UCSD-AML1 (cell line): ENCODE measurements at regions not wholly inside any gene's neighbourhood (a gene's known extent, or its start where the extent isn't known, plus 50 kb on each side); places are given as distances from the start of the nearest gene placed in this dataset.

Experiments
- DNase-seq: peaks from one replicate; lab custom pipeline; 2025; ENCODE audit not compliant: unreplicated experiment; lab: John Stamatoyannopoulos, UW

DNA sequence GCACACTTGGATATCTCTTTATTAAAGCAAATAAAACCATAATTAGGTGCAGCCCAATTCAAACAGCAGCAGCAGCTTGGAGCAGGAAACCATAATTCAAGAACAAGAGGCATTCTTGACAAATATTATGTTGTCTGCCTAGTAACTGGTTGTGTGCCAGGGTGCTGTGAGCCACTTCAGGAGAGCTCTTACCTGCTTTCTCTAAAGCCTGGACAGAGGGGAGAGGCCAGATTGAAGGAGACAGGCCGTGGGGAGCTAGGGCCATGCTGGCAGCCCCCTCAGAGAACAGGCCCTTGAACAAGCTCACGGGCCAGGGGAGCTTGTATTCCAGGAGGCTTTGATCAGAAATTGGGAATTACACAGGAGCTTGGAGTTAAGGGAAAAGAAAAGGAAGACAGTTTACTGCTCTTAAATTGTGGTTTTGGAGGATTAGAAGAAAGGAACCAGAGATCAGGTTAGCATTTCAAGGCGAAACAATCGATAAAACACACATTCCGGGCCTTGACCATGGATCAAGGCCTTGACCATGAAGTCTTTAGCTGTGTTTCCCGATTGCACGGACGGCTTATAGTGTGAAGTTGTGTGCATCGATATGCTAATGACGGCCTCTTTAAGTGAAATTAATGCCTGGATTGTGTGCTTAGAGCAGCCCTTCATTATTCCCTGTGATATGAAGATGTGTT lies 69.8 kb upstream of the NKX2-2 start:
- DNase-seq, result no peak

DNA sequence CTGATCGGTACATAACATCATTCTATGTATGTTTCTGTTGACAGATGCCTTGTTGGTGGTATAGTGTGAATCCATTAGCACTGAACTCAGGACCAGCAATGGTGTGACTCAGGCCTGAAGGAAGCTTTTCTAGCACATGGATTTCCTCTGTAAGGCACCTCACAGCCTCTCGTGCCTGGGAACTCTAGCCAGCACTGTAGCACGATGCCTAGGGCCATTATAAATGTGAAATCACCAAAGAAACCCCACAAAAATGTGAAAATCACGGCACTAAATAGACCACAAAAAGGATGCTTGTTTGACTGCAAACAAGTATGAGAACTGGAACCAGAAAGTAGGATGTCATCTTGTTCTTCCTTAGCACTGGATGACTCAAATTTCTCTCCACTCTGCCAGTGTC lies 63.7 kb upstream of the NKX2-2 start:
- no peak for DNase-seq

DNA sequence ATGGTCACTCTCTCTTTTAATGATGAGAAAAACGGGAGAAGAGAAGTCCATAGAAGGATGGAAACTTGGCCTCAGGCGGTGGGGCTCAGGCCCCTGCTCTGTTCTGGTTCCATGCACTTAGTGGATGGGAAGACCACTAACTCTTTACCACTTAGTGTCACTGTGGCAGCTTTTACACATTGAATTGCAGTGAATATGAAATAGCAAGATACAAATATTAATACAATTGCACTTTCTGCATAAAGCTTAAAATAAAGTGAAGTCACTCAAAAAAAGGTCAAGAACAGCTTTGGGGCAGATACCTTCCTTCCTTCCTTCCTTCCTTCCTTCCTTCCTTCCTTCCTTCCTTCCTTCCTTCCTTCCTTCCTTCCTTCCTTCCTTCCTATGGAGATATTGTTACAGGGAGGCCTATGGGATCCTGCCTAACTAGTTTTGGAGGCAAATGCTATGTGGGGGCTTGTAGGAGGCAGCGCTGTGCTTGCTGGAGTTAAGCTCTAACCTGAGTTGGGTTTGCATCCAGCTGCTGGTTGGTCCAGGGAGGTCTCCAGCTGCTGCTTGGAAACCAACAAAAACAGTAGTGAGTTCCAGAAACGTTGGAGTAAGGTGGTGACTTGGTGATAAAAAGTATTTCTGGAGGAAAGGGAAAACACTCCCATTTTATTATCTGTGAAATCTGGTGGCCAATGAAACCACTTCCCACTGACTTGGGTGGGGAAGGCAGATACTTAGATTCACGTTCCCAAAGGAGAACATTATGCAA lies 62.3 kb upstream of the NKX2-2 start:
- DNase-seq, result no peak

DNA sequence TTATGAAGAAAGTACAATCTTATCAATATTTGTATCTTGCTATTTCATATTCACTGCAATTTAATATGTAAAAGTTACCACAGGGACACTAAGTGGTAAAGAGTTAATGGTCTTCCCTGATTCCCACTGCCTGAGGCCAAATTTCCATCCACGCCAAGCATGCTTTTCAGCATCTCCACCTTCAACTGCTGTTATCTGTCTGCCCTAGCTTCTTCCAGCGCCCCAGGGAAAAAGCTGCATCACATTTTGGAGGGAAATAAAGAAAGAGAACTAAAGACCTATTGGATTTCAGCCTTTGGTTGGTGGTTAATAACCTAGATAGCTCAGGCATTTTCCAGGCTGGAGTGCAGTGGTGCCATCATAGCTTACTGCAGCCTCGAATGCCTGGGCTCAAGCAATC lies 61.3 kb upstream of the NKX2-2 start:
- no peak for DNase-seq

DNA sequence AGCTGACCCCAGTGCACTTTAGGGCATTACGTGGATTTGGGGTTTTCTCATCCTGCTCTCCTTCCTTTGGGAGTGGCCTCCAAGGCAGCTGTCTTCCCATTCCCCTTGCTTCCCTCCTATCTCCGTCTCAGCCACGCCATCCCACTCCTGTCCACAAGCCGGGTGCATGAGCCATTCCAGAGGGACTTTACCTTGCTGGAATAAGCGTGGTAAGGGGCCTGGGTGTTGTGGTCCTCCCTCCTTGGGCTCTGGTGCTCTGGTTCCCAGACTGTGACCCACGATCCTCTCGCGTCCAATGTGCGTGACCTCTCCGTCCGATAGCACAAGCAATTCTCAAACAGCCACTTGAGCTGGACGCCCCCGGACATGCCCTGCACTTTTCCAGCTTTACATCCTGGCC lies 60.6 kb upstream of the NKX2-2 start:
- DNase-seq, result no peak

DNA sequence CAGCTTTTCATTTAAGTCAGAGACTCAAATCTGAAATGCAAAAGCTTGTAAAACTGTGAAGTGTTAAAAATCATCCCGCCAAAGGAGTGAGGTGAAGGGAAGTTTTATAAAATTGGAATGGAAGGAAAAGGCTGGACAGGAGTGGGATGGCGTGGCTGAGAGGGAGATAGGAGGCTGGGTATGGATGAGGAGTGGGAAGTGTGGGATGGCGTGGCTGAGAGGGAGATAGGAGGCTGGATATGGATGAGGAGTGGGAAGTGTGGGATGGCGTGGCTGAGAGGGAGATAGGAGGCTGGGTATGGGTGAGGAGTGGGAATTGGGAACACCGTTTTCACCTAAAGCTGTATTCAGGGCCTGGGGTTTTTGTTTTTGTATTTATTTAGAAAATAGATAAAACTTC lies 59.4 kb upstream of the NKX2-2 start:
- no peak for DNase-seq

DNA sequence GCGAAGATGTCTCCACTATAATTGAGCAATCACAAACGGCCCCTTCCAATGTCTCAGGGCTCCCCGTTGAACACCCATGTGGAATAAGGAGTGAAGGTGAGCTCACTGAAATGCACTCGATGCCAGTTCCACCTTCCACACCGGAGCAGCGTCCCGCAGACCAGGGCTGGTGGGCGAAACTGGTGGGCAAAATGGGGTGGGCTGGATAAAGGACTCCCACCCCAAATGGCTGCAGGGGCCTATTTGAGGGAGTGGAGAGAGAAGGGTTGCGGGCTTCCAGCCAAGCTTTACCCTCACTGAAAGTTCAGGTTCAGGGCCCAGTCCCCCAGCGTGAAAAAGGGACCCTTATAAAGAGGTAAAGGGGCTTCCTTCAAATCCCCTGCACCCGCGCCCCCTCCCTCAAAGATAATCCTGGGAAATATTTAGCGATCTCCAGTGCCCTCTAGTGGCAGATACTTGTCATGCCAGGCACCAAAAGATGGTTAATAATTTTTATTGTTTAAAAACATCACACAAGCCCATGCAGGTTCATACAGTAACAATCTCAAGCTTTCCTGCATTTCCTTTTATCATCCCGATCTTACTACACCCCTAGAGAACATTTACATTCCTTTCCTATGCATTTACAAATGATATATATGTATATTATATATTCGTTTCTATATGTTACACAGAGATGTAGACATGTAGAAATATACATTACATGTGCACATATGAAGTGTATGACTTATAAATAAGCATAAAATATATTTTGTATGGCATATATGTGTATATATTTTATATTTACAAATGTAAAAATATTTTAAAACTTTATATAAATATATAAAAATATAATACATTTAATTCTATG lies 58.2 kb upstream of the NKX2-2 start:
- no peak for DNase-seq

DNA sequence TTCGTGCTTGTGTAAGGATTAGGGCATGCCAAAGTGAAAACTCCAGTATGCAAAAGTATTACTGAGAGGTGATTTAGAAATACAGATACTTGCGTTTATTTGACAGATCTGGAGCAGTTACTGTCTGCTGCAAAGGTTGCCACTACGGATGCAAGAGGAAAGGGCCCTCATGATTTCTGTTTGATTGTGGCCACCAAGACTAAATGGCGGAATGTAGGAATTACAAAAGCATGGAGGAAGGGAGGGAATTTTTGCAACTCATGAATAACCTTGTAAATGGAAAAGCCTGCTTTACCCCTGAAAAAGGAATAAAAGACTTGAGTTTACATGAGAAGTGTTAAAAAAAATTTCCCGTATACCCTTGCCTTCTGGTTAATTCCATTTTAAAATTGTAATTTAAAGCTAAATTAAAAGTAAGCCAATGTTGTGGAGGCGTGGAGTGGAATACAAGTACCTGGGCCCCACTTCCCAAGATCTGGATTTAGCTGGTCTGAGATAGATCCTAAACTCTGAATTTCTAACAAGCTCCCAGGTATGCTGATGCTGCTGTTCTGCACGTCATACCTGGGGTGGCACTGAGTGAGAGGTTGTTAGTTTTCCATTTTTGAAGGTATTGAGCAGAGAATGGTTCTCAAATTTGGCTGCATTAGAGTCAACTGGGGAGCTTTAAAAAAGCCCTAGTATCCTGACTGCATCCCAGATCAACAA lies 56.6 kb upstream of the NKX2-2 start:
- no peak for DNase-seq

DNA sequence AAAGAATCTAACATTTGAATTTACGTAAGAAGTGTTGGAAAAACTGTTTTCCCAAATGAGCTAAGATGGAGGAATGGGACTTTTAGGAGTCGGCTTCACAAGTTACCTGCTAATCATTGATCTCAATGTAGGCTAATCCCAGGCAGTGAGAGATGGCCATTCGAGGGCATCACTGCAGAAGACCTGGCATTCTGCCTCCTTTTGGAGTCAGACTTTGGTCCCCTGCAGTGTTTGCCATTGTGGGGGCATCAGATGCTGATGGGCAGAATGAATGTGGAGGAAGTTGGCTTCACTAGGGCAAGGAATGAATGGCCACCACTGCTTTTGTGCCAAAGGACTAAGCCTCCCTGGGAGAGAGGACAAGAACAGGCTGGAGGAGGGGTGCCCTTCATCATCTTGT lies 55.7 kb upstream of the NKX2-2 start:
- DNase-seq, result no peak

DNA sequence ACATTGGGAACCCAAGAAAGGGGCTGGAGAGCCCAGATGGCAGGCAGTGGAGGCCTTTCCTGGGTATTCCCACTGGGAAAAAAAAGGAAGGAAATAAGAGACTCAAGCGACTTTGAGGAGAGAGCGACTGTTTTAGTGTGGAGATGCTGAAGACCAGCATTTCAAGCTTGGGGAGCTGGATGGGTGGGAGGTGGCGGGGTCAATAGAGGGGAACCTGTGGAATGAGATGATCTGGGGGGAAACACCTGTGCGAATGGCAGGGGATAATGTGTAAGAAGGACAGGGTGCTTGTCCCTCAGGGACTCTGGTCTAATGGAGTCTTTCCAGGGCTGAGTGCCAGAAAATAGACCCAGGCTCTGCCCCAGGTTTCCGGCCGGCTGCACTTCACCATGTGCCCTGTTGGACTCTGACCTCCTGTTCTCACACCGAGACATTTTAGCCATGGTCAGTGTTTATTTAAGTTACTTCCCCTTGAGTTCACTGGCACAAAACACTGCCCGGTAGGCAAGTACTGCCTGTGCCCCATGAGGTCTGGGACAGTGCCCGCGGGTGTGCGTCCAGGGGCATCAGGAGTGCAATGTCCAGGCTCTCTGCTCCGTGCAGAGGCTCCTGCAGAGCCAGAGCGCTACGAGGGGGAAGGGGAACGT lies 50.4 kb upstream of the NKX2-2 start:
- no peak for DNase-seq
